ENCODE measurements at regions not wholly inside any gene's neighbourhood (a gene's known extent, or its start where the extent isn't known, plus 50 kb on each side); places are given as distances from the start of the nearest gene placed in this dataset.

GRCh38 chr4:144399927-144400326 is 246.0 kb upstream of the HHIP start:
- TF ChIP-seq CTCF (IDR thresholded peaks at IDR 0.05), result no peak
- no peak for TF ChIP-seq EP300 (IDR thresholded peaks at IDR 0.05)

All from ovary (tissue), 3 donors.